Ishikawa (cell line): ENCODE measurements at regions not wholly inside any gene's neighbourhood (a gene's known extent, or its start where the extent isn't known, plus 50 kb on each side); places are given as distances from the start of the nearest gene placed in this dataset.
A peak's percentile ranks its signal among the peaks of the same experiment; 100 is the strongest.

Experiments
- CEBPB ChIP-seq: IDR thresholded peaks from 2 replicates; pipeline ENCODE4 v1.6.1; 2012
- CREB1 ChIP-seq: IDR thresholded peaks from 2 replicates; pipeline ENCODE4 v1.6.1; 2012; ENCODE audit warnings: low read depth
- EP300 ChIP-seq: IDR thresholded peaks from 2 replicates; pipeline ENCODE4 v1.6.1; 2012; ENCODE audit warnings: borderline replicate concordance
- RAD21 ChIP-seq: IDR thresholded peaks from 2 replicates; pipeline ENCODE4 v1.6.1; 2012; ENCODE audit warnings: low read depth
- USF1 ChIP-seq: IDR thresholded peaks from 2 replicates; pipeline ENCODE4 v1.6.1; 2012

- no peak for TF ChIP-seq CREB1
- no peak for TF ChIP-seq EP300
- no peak for TF ChIP-seq CEBPB
- TF ChIP-seq USF1: peak; percentile 16; the same call in 1 of the 2 replicates
- no peak for TF ChIP-seq RAD21
These were observed 100.2 kb upstream of the PRR23E start for GRCh38 chr3:127092776-127093175.
